ENCODE measurements at regions not wholly inside any gene's neighbourhood (a gene's known extent, or its start where the extent isn't known, plus 50 kb on each side); places are given as distances from the start of the nearest gene placed in this dataset.

DNA sequence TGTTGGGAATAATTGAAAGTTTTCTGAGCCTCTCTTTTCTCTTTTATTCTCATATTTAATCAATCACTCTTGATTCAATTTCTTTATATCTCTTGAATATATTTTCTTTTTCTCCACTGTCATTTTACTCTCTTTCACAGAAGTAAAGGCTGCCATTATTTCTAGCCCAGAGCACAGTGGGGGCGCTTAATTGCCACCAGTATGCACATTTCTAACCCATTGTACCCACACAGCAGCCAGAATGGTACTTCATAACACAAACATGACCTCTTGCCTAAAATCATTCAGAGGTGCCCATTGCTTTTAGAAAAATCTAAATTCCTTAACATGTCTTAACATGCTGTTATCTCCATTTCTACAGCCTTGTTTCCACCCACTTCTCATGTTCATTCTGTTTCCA, 190.2 kb upstream of the LMO3 start:
- TF ChIP-seq, protein P1, sequence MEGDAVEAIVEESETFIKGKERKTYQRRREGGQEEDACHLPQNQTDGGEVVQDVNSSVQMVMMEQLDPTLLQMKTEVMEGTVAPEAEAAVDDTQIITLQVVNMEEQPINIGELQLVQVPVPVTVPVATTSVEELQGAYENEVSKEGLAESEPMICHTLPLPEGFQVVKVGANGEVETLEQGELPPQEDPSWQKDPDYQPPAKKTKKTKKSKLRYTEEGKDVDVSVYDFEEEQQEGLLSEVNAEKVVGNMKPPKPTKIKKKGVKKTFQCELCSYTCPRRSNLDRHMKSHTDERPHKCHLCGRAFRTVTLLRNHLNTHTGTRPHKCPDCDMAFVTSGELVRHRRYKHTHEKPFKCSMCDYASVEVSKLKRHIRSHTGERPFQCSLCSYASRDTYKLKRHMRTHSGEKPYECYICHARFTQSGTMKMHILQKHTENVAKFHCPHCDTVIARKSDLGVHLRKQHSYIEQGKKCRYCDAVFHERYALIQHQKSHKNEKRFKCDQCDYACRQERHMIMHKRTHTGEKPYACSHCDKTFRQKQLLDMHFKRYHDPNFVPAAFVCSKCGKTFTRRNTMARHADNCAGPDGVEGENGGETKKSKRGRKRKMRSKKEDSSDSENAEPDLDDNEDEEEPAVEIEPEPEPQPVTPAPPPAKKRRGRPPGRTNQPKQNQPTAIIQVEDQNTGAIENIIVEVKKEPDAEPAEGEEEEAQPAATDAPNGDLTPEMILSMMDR (conservative IDR thresholded peaks at IDR 0.05; ENCODE audit: low read length), result no peak
- TF ChIP-seq EZH2phosphoT487 (IDR thresholded peaks at IDR 0.05; ENCODE audit: borderline replicate concordance, low read depth, low read length), result no peak
